GM19397 (cell line): ENCODE measurements at regions not wholly inside any gene's neighbourhood (a gene's known extent, or its start where the extent isn't known, plus 50 kb on each side); places are given as distances from the start of the nearest gene placed in this dataset.

Experiments used
- ATAC-seq: cut with Tn5 transposase; IDR thresholded peaks from one replicate; pipeline ENCODE4 v1.9.1; 2021; ENCODE audit warnings: mild to moderate bottlenecking, moderate library complexity; ENCODE audit not compliant: unreplicated experiment

- ATAC-seq: no peak
Measured at GRCh38 chr5:118555727-118556126, 432.6 kb downstream of the DTWD2 start.

DNA sequence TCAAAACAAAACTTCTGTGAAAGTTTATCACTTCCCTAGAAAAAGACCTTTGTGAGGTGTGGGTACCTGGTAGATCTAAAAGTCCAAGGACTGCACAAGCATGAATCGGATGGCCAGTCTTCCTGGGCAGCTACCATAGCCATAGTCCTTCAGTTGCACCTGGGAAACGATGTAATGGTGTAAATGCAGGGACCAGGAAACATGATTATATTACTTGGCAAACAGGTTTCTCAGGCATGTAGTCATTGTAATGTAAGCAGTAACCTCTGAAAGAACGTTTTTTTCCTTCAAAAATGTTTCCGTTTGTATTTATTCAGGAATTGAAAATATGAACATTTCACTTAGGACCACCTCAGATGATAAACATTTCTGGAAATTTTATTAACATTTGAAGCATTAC lies 433.4 kb downstream of the DTWD2 start:
- no peak for ATAC-seq

DNA sequence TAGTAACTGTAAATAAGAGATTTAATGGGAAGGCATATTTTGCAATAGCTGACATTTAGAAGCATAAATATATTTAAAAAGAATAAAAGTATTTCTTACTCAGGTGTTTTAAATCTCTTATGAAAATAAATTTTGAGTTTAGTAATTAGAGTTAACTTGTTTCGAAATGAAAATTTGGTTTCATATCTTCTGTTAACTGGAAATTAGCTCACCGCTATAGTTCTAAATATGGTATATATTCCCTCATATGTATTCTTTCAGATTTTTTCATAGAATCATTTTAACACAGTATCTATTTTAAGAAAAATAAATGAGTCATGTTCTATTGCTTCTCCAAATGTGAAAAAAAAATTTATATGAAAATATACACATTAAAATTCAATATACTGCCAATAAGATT lies 434.1 kb downstream of the DTWD2 start:
- no peak for ATAC-seq

DNA sequence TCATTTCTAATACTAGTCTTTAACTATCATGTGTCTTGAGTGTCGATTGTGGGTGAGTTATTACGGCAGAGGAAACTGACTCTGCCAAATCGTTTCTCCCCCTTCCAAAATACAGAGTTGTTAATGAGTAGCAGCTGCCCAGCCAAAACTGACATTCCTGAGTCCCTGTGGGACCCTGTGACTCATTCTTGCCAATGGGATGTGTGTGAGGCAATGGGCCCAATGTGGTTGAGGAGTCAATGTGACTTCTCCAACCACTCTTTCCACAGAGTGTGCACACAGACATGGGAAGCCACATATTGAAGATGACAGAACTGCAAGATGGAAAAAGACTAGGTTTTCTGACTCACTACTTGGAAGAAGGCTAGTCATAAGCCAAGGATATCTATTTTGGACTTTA lies 434.7 kb downstream of the DTWD2 start:
- no peak for ATAC-seq

DNA sequence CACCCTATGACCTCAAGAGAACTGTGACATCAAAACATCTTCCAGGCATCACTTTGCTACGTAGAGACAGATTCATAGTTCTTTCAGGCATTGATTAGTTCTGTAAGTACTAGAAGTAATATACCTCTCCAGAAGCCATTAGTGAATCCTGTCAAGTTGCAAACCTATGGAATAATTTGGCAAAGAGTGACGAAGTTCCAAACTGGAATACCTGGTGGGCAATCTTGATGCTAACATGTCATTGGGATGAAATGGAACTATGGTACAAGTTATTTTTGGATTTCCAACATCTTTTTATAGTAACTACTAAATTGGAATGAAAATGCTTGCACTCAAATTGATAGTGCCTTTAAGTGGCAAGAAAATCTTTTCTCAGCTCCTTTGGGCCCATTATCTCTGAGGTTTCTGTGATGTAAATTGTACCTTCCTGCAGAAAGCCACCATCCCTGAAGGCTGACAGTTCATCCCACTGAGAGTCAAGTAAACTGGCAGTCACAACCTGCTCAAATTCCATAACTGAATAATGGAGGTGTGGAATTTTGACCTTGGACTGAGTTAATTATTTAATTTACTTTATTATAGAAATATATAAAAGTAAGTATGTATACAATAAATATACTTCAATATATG lies 435.5 kb downstream of the DTWD2 start:
- ATAC-seq: no peak

DNA sequence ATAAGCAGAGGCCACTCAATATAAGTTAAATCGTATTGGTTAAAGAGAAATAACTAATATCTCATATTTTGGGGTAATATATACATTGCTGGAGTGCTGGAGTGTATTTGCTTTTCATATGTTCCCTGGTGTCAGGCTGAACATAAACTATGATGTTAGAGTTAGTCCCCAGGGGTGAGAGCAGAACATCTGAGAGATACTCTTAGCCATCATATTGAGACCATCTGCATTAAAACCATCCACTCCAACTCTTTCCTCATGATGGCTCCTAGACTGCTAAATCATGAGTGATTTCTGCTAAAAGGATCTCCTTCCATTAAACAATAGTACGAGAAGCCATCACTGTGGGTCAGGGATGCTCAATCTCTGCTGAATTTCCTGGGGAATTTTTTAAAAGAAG lies 436.2 kb downstream of the DTWD2 start:
- ATAC-seq: no peak

DNA sequence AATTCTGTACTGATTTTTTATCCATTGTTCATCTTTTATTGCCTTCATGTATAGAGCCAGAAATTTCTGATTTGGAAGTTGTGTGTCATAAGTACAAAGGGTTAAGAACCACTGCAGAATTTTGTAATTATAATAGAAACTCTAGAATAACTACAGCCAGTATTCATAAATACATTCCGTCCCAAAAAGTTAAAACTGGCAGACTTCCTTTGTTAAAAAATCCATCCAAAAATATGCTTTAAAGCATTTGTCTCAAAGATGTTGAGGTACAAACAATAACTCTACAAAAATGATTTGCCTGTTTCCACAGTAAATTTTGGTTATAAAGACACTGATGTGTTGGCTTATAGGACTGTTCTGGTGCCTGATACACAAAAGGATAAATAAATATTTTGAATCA lies 436.6 kb downstream of the DTWD2 start:
- no peak for ATAC-seq

DNA sequence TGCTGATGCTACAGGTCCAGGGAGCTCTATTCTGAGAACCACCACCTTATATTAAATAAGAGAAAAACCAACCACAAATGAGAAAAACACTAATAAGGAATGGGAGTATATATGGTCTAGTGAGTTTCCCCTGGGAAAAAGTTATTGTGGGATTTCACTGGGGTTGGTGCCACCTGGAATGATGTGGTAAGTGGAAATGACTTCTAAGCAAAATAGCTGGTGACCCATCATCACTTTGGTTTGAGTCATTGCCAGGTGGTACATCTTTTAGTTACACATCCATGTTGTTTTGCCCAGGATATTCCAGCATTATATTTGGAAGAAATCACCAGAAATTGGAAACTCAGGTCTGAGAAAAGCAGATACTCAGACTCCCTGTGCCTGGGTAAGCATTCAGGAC lies 437.3 kb downstream of the DTWD2 start:
- ATAC-seq: no peak

GRCh38 chr5:118548761-118549720 lies 439.3 kb downstream of the DTWD2 start:
- no peak for ATAC-seq

DNA sequence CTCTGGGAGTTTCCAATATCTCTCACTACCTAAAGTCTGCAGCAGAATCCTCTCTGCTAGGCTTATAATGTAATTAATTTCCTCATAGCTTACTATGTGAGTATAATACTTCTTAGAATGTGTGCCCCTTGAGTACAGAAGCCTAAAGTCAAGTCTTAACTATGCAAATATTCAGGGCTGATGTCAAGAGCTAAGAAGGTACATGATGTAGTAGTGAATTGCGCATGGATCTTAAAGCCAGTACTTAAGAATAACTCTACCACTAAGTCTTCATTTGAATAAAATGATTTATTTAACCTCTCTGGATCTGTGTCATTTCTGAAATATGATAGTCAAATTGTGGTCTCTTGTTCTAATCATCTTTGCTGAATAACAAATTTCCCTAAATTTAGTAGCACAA lies 442.9 kb downstream of the DTWD2 start:
- no peak for ATAC-seq

DNA sequence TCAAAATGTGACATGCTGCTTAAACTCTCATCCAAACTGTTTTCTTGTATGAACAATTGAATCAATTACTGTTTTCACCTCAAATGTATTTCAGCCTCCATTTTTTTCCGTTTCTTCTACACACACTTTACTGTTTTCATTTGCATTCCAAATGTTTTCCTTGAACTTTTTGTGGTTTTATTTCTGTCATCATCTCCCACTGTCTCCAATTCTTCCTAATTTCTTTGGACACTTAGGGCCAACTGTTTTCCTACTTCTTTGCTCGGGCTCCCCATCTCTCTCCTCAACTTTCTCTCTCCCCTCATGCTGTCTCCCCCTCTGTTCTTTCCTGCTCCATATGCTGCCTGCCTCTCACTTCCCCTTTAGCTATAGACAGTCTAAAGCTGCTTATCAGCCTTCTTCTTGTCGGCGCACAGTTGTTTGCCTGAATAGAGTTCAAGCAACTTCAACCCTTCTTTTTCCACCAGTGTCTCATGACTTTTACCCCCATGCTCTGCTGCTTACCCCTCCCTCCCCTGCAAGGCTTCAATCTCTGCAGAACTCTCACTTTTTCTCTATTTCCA lies 443.4 kb downstream of the DTWD2 start:
- ATAC-seq: no peak

- no peak for ATAC-seq
Measured at GRCh38 chr5:118533923-118534322, 454.4 kb downstream of the DTWD2 start.

GRCh38 chr5:118533156-118533555 lies 455.2 kb downstream of the DTWD2 start:
- no peak for ATAC-seq

GRCh38 chr5:118531276-118531675 lies 457.1 kb downstream of the DTWD2 start:
- no peak for ATAC-seq

- ATAC-seq: no peak
Measured at GRCh38 chr5:118529361-118530144, 458.8 kb downstream of the DTWD2 start.

- no peak for ATAC-seq
Measured at GRCh38 chr5:118522626-118523025, 465.7 kb downstream of the DTWD2 start.

GRCh38 chr5:118520771-118521415 lies 467.5 kb downstream of the DTWD2 start:
- ATAC-seq: no peak

GRCh38 chr5:118519466-118519865 lies 468.9 kb downstream of the DTWD2 start:
- no peak for ATAC-seq

- ATAC-seq: no peak
Measured at GRCh38 chr5:118518720-118519119, 469.6 kb downstream of the DTWD2 start.

DNA sequence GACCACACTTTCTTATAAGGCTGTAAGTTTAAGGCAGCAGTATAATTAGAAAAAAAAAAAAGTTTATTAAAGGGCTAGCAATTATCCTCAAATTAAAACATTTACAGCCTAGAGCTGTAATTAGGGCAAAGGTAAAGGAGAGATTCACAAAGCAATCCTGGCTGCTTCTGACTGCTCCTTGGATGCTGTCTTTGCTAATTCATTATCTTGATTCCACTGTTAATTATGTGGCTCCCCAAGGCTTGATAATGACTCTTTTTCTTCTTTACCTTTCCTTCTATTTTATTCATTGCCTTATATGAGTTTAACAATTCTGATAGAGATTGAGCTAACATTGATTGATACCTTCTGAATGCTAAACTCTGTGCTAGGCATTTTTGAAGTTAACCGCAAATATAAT lies 476.5 kb downstream of the DTWD2 start:
- no peak for ATAC-seq
